ENCODE measurements at regions not wholly inside any gene's neighbourhood (a gene's known extent, or its start where the extent isn't known, plus 50 kb on each side); places are given as distances from the start of the nearest gene placed in this dataset.

GRCh38 chr12:19739195-19739776 is 300.0 kb downstream of the AEBP2 start:
- TF ChIP-seq NFIC (IDR thresholded peaks at IDR 0.05) = no peak
- TF ChIP-seq USF1 (IDR thresholded peaks at IDR 0.05) = no peak
- TF ChIP-seq FOXM1 (IDR thresholded peaks at IDR 0.05; ENCODE audit: borderline replicate concordance, low read depth) = no peak
- no peak for TF ChIP-seq YY1 (IDR thresholded peaks at IDR 0.05; ENCODE audit: low read depth)
- no peak for TF ChIP-seq TEAD4 (IDR thresholded peaks at IDR 0.05)
- no peak for TF ChIP-seq EP300 (IDR thresholded peaks at IDR 0.05; ENCODE audit: borderline replicate concordance)
- no peak for TF ChIP-seq REST (IDR thresholded peaks at IDR 0.05; ENCODE audit: low read depth)
- TF ChIP-seq CREB1 (IDR thresholded peaks at IDR 0.05; ENCODE audit: low read depth) = no peak
- peak; percentile 88 for TF ChIP-seq RAD21 (IDR thresholded peaks at IDR 0.05; ENCODE audit: low read depth)
- no peak for TF ChIP-seq CEBPB (IDR thresholded peaks at IDR 0.05)
- TF ChIP-seq TAF1 (IDR thresholded peaks at IDR 0.05; ENCODE audit: low read depth) = no peak
- TF ChIP-seq, protein P1, sequence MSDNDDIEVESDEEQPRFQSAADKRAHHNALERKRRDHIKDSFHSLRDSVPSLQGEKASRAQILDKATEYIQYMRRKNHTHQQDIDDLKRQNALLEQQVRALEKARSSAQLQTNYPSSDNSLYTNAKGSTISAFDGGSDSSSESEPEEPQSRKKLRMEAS (IDR thresholded peaks at IDR 0.05) = no peak
